NCI-H2029 treated with DMSO at 0.1 percent for 48 hours (cell line): ENCODE measurements at regions not wholly inside any gene's neighbourhood (a gene's known extent, or its start where the extent isn't known, plus 50 kb on each side); places are given as distances from the start of the nearest gene placed in this dataset.
"Not testable (repeated sequence)": the region's sequence is repeated elsewhere in the genome, so short reads cannot be mapped to it uniquely, and the experiment has no call there.

Experiments
- DNase-seq: peaks from one replicate; lab custom pipeline; 2025; lab: John Stamatoyannopoulos, UW

- DNase-seq: no peak
These were observed 116.9 kb upstream of the SVIL start for GRCh38 chr10:29751684-29752083.

- DNase-seq: no peak
These were observed 116.5 kb upstream of the SVIL start for GRCh38 chr10:29751240-29751639.

- DNase-seq: no peak
These were observed 114.4 kb upstream of the SVIL start for GRCh38 chr10:29749150-29749549.

- no peak for DNase-seq
These were observed 113.4 kb upstream of the SVIL start for GRCh38 chr10:29748109-29748650.

- no peak for DNase-seq
These were observed 111.5 kb upstream of the SVIL start for GRCh38 chr10:29746080-29746797.

GRCh38 chr10:29740981-29741545, 106.3 kb upstream of the SVIL start:
- no peak for DNase-seq

- DNase-seq: no peak
These were observed 103.6 kb upstream of the SVIL start for GRCh38 chr10:29738341-29738740.

- DNase-seq: no peak
These were observed 102.4 kb upstream of the SVIL start for GRCh38 chr10:29737074-29737593.

GRCh38 chr10:29736366-29737073, 101.7 kb upstream of the SVIL start:
- DNase-seq: no peak

GRCh38 chr10:29735628-29736365, 101.0 kb upstream of the SVIL start:
- no peak for DNase-seq

- no peak for DNase-seq
These were observed 100.3 kb upstream of the SVIL start for GRCh38 chr10:29734962-29735627.

- no peak for DNase-seq
These were observed 99.8 kb upstream of the SVIL start for GRCh38 chr10:29734640-29734961.

GRCh38 chr10:29733323-29733722, 98.6 kb upstream of the SVIL start:
- DNase-seq: no peak

GRCh38 chr10:29732918-29733317, 98.1 kb upstream of the SVIL start:
- DNase-seq: no peak

- no peak for DNase-seq
These were observed 97.0 kb upstream of the SVIL start for GRCh38 chr10:29731760-29732159.

GRCh38 chr10:29730969-29731368, 96.2 kb upstream of the SVIL start:
- DNase-seq: no peak

- DNase-seq: no peak
These were observed 95.7 kb upstream of the SVIL start for GRCh38 chr10:29730458-29730857.

- DNase-seq: no peak
These were observed 93.8 kb upstream of the SVIL start for GRCh38 chr10:29728541-29729049.

GRCh38 chr10:29725927-29726326, 91.2 kb upstream of the SVIL start:
- DNase-seq: not testable (repeated sequence)

GRCh38 chr10:29725133-29725720, 90.5 kb upstream of the SVIL start:
- no peak for DNase-seq

GRCh38 chr10:29723726-29724125, 89.0 kb upstream of the SVIL start:
- no peak for DNase-seq
